PC-3 (cell line): ENCODE measurements at regions not wholly inside any gene's neighbourhood (a gene's known extent, or its start where the extent isn't known, plus 50 kb on each side); places are given as distances from the start of the nearest gene placed in this dataset.

Experiments used
- ATAC-seq: fragments of 200-7000 bp; cut with Tn5 transposase; 2 replicates; pipeline ENCODE4 v1.9.1; 2020; ENCODE audit warnings: mild to moderate bottlenecking, moderate library complexity
- BruUV-seq: library from RNA; stranded (reverse); fragments of 400-500 nt; replicated peaks from 2 replicates; lab custom pipeline; 2021; lab: Mats Ljungman, UMichigan
- CTCF ChIA-PET: fragments of 300-600 bp; sonication (Branson Sonifier 250); formaldehyde crosslinking; loops from one replicate; lab custom pipeline; 2022; ENCODE audit warnings: antibody characterized with exemption; lab: Charles Lee
- POLR2A ChIA-PET: fragments of 300-600 bp; sonication (Branson Sonifier 250); formaldehyde crosslinking; loops from one replicate; lab custom pipeline; 2022; ENCODE audit warnings: antibody characterized with exemption; ENCODE audit not compliant: unreplicated experiment; lab: Charles Lee
- DNase-seq: peaks from one replicate; pipeline ENCODE4 v3.0.0-alpha.2; 2015
- H2AFZ ChIP-seq: fragments of 300-600 bp; sonication (generic); 2 replicates; pipeline ENCODE4 v1.6.0; 2016; ENCODE audit warnings: antibody characterized with exemption, low read length
- H3F3A ChIP-seq: fragments of 300-600 bp; sonication (generic); one replicate; pipeline ENCODE4 v1.6.0; 2017; ENCODE audit warnings: antibody characterized with exemption, low read length, control low read depth, mild to moderate bottlenecking; ENCODE audit not compliant: unreplicated experiment
- H3K27ac ChIP-seq: fragments of 300-600 bp; sonication (generic); 2 replicates; pipeline ENCODE4 v1.5.1; 2016; ENCODE audit warnings: mild to moderate bottlenecking, low read length
- H3K27me3 ChIP-seq: fragments of 300-600 bp; sonication (generic); 2 replicates; pipeline ENCODE4 v1.6.1; 2016; ENCODE audit warnings: low read length, mixed read lengths
- H3K36me3 ChIP-seq: fragments of 300-600 bp; sonication (generic); 2 replicates; pipeline ENCODE4 v1.6.1; 2016; ENCODE audit warnings: low read depth, mixed run types, low read length, mixed read lengths
- H3K4me1 ChIP-seq: fragments of 300-600 bp; sonication (generic); 2 replicates; pipeline ENCODE4 v1.5.1; 2016; ENCODE audit warnings: low read length; ENCODE audit not compliant: insufficient read depth
- H3K4me2 ChIP-seq: fragments of 300-600 bp; sonication (generic); 2 replicates; pipeline ENCODE4 v1.6.0; 2016; ENCODE audit warnings: low read length
- H3K4me3 ChIP-seq: fragments of 300-600 bp; sonication (generic); 2 replicates; pipeline ENCODE4 v1.5.1; 2016; ENCODE audit warnings: mild to moderate bottlenecking, low read length, mixed read lengths
- H3K79me2 ChIP-seq: fragments of 300-600 bp; sonication (generic); 2 replicates; pipeline ENCODE4 v1.6.1; 2017; ENCODE audit warnings: low read length, mixed read lengths
- H3K9ac ChIP-seq: fragments of 300-600 bp; sonication (generic); 2 replicates; pipeline ENCODE4 v1.6.0; 2016; ENCODE audit warnings: mild to moderate bottlenecking, low read length
- H3K9me2 ChIP-seq: fragments of 300-600 bp; sonication (generic); replicated peaks from 2 replicates; pipeline ENCODE4 v1.6.1; 2016; ENCODE audit warnings: mixed run types, low read length, mixed read lengths
- H3K9me3 ChIP-seq: fragments of 300-600 bp; sonication (generic); 2 replicates; pipeline ENCODE4 v1.6.1; 2016; ENCODE audit warnings: low read length, mixed read lengths
- H4K20me1 ChIP-seq: fragments of 300-600 bp; sonication (generic); 2 replicates; pipeline ENCODE4 v1.6.1; 2016; ENCODE audit warnings: low read length, mixed read lengths
- CTCF ChIP-seq: fragments of 300-600 bp; sonication (generic); conservative IDR thresholded peaks from 2 replicates; pipeline ENCODE4 v1.5.1; 2017; ENCODE audit warnings: antibody characterized with exemption, low read depth, mild to moderate bottlenecking, low read length
- EZH2 ChIP-seq: fragments of 300-600 bp; sonication (generic); IDR thresholded peaks from one replicate; pipeline ENCODE4 v1.6.1; 2017; ENCODE audit warnings: antibody characterized with exemption, mild to moderate bottlenecking, low read length; ENCODE audit not compliant: unreplicated experiment
- EZH2phosphoT487 ChIP-seq: fragments of 300-600 bp; sonication (generic); IDR thresholded peaks from 2 replicates; pipeline ENCODE4 v1.6.1; 2018; ENCODE audit warnings: mild to moderate bottlenecking, antibody characterized with exemption, low read length, borderline replicate concordance
- intact Hi-C: fragments of 100-400 bp; cut with micrococcal nuclease; formaldehyde crosslinking; loops from 2 replicates; pipeline ENCODE4 v1.9.0; 2023

DNA sequence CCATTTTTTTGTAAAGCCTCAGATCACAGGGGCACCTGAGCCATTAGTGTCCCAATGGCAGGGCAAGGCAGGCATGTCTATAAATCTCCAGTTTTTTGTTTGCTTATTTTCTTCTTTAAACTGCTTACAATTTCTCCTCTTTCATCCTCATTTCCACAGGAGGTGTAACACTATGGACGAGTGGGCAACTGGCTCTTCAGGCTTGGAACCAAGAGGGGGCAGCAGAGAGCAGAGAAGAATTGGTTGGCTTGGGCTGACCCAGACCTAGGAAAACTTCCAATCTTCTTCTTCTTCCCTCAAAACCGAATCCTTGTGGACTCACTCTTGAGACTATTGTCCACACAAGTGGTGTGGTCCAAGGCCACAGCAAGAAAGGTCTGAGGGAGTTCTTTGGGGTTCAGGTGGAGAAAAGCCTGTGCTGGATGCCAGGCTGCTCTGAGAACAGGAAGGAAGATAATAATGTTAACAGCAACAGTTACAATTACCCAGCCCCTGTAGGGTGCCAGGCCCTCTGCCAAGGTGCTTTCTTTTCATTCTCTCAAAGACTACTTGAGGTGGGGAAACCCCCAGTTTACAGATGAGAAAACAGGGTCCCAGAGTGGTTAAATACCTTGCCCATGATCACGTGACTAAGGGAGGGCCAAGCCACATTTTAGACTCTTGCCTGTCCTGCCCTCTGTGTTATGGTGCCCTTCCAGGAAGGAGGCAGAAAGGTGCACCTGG lies 70.7 kb upstream of the E2F8 start:
- Histone ChIP-seq H3K27ac (no peak overlapping the region), H3F3A (no peaks in the 10 kb centered on the region), H3K9me3 (no peaks in the 10 kb centered on the region), H3K79me2 (no peaks in the 10 kb centered on the region), H3K9ac (no peak overlapping the region), H3K27me3 (no peaks in the 10 kb centered on the region), H3K4me2 (no peak overlapping the region), H3K4me3 (no peak overlapping the region), H3K9me2 (no peaks in the 10 kb centered on the region), H3K36me3 (no peaks in the 10 kb centered on the region), H4K20me1 (no peaks in the 10 kb centered on the region), H2AFZ (no peak overlapping the region), H3K4me1 (no peaks in the 10 kb centered on the region)
- DNase-seq (peak; percentile 69), ATAC-seq (peak; percentile 90)
- intact Hi-C loops = loop anchor here (2.0 to 5.0 kb wide), 2 partner anchors 54 to 241 kb away; no protein-coding TSS in a partner anchor
- no TSS peak for BruUV-seq
- CTCF ChIA-PET = no interaction called here
- POLR2A ChIA-PET = no interaction called here
- TF ChIP-seq EZH2 (no peak), CTCF (peak; percentile 82), EZH2phosphoT487 (no peak)

DNA sequence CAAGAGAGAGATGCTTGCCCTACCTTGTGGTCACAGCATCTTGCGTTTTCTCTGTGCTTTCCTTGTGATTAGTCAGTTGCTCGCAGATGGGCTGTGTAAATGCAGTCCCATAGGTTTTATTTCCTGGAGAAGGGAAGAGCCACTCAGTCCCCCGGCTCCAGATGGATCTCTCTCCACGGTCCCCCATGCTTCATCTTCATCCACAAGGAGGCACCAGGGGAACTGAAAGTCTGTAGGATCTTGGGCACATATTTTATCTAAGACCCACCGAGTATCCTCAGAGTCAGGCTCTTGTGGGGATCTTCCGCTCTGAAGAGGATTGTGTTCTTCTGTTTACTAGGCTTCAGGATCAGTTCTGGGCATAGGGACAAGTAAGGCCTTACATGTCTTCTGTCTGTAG lies 66.8 kb upstream of the E2F8 start:
- H4K20me1 ChIP-seq = no peaks in the 10 kb centered on the region
- no peaks in the 10 kb centered on the region for H3F3A ChIP-seq
- no peak overlapping the region for H3K4me2 ChIP-seq
- no peaks in the 10 kb centered on the region for H3K27me3 ChIP-seq
- H3K4me3 ChIP-seq = no peak overlapping the region
- H3K79me2 ChIP-seq = no peaks in the 10 kb centered on the region
- DNase-seq (no peak), ATAC-seq (no peak)
- ChIA-PET CTCF (interaction anchor here (0.6 kb wide), 1 partner anchor 361 kb away, joined by 3 read pairs; no protein-coding TSS in a partner anchor), POLR2A (interaction anchor here (0.5 kb wide), 1 partner anchor 91 kb away, joined by 4 read pairs; no protein-coding TSS in a partner anchor)
- no peaks in the 10 kb centered on the region for H3K9me2 ChIP-seq
- H3K36me3 ChIP-seq = no peaks in the 10 kb centered on the region
- intact Hi-C loops = no loop called here
- BruUV-seq = no TSS peak
- H3K27ac ChIP-seq = no peak overlapping the region
- H3K9ac ChIP-seq = no peak overlapping the region
- H3K9me3 ChIP-seq = no peaks in the 10 kb centered on the region
- TF ChIP-seq CTCF = no peak
- TF ChIP-seq EZH2 = no peak
- no peak for TF ChIP-seq EZH2phosphoT487
- peaks cover 6% of the 10 kb centered on the region; the same call in 1 of the 2 replicates for H3K4me1 ChIP-seq
- H2AFZ ChIP-seq = no peak overlapping the region
